Type B pancreatic cell (in vitro differentiated cells): ENCODE measurements at regions not wholly inside any gene's neighbourhood (a gene's known extent, or its start where the extent isn't known, plus 50 kb on each side); places are given as distances from the start of the nearest gene placed in this dataset.

ENCODE experiments used
- DNase-seq: peaks from one replicate; pipeline ENCODE4 v3.0.0; 2021; ENCODE audit warnings: mixed read lengths; ENCODE audit not compliant: unreplicated experiment; ENCODE audit errors: extremely low spot score
- H3K27ac Mint-ChIP-seq: 2 replicates; pipeline ENCODE4 v1.8.0; 2021; ENCODE audit warnings: mild to moderate bottlenecking, mixed read lengths
- H3K27me3 Mint-ChIP-seq: 2 replicates; pipeline ENCODE4 v1.8.0; 2021; ENCODE audit warnings: mixed read lengths
- H3K36me3 Mint-ChIP-seq: 2 replicates; pipeline ENCODE4 v1.8.0; 2021; ENCODE audit warnings: mixed read lengths
- H3K4me1 Mint-ChIP-seq: one replicate; pipeline ENCODE4 v1.8.0; 2021; ENCODE audit warnings: mixed read lengths; ENCODE audit not compliant: unreplicated experiment
- H3K4me3 Mint-ChIP-seq: 2 replicates; pipeline ENCODE4 v1.8.0; 2021; ENCODE audit warnings: mild to moderate bottlenecking, mixed read lengths
- H3K9me3 Mint-ChIP-seq: 2 replicates; pipeline ENCODE4 v1.8.0; 2021; ENCODE audit warnings: mixed read lengths
- CTCF ChIP-seq: fragments of 200-600 bp; sonication (generic); conservative IDR thresholded peaks from 2 replicates; pipeline ENCODE4 v1.5.0; 2021; ENCODE audit warnings: antibody characterized with exemption, mild to moderate bottlenecking

GRCh38 chr4:108263057-108263456 is 94.3 kb upstream of the LEF1 start:
- Mint-ChIP-seq H3K36me3 (no peaks in the 10 kb centered on the region), H3K9me3 (no peaks in the 10 kb centered on the region), H3K27me3 (peaks cover 9% of the 10 kb centered on the region), H3K4me1 (no peaks in the 10 kb centered on the region), H3K27ac (no peak overlapping the region), H3K4me3 (no peak overlapping the region)
- DNase-seq, result no peak
- no peak for TF ChIP-seq CTCF

GRCh38 chr4:108261026-108261425 is 92.3 kb upstream of the LEF1 start:
- Mint-ChIP-seq H3K27ac (no peak overlapping the region), H3K4me1 (no peaks in the 10 kb centered on the region), H3K9me3 (no peaks in the 10 kb centered on the region), H3K36me3 (no peaks in the 10 kb centered on the region), H3K27me3 (peaks cover 9% of the 10 kb centered on the region), H3K4me3 (no peak overlapping the region)
- no peak for DNase-seq
- TF ChIP-seq CTCF, result no peak

DNA sequence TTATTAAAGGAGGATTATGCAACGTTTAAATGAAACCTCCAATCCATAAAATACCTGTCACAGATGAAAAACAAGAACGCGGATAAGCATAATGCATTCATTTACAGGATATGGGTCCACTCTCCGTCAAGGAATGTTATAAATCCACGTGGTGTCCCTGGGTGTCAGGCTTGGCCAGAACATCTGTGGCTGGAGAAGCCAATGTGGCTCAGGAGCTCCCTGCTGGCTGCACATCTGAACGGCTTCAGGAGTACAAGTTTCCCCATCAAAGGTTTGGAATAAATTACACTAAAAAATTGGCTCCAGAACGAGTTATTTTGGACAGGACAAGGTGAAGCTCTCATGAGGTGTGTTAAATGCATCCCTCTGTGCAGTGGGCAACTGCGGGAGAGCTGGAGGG is 87.8 kb upstream of the LEF1 start:
- H3K9me3 Mint-ChIP-seq, result no peaks in the 10 kb centered on the region
- TF ChIP-seq CTCF, result no peak
- H3K4me3 Mint-ChIP-seq, result no peak overlapping the region
- no peaks in the 10 kb centered on the region for H3K36me3 Mint-ChIP-seq
- H3K27me3 Mint-ChIP-seq, result peaks cover 9% of the 10 kb centered on the region
- H3K4me1 Mint-ChIP-seq, result no peaks in the 10 kb centered on the region
- H3K27ac Mint-ChIP-seq, result no peak overlapping the region
- DNase-seq, result no peak

DNA sequence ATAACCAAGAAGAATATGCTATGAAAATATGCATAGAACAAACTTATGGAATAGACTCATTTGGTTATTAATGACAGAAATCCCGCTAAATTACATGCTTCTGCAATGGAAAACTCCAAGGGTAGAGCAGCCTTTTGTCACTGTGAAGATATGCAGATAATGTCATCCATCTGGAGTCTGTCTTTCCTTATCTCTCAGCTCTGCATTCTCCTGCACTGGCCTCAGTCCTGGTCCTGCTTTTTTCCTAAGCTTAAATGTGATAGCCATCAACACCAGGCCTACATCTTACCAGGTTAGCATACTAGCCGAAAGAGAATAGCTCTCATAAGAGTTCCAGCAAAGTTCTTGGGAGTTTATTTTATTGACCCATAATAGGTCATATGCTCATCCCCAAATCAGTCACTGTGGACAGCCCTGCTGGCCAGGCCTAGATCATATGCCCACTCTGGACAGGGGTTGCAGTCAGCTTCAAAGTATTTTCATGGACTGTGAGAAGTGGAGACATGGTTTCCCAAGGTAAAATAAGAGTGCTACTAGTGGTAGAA is 86.5 kb upstream of the LEF1 start:
- no peak for TF ChIP-seq CTCF
- no peaks in the 10 kb centered on the region for H3K4me1 Mint-ChIP-seq
- no peaks in the 10 kb centered on the region for H3K9me3 Mint-ChIP-seq
- H3K36me3 Mint-ChIP-seq, result no peaks in the 10 kb centered on the region
- H3K27me3 Mint-ChIP-seq, result peaks cover 5% of the 10 kb centered on the region
- no peak for DNase-seq
- H3K27ac Mint-ChIP-seq, result no peak overlapping the region
- no peak overlapping the region for H3K4me3 Mint-ChIP-seq

DNA sequence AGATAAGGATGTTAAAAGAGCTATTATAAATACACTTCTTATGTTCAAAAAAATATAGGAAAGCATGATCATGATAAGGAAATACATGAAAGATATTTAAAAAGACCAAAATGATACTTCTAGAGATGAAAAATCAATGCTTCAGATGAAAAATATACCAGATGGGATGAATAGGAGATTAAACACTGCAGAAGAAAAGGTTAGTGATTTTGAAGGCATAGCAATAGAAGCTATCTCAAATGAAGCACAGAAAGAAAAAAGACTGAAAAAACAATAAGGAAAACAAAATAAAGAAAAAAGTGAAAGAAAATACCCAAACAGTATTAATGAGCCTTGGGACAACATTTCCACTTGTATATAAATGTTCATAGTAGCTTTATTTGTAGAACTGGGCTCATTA is 80.7 kb upstream of the LEF1 start:
- H3K27me3 Mint-ChIP-seq, result no peaks in the 10 kb centered on the region
- no peak overlapping the region for H3K4me3 Mint-ChIP-seq
- TF ChIP-seq CTCF, result no peak
- DNase-seq, result no peak
- peaks cover 19% of the 10 kb centered on the region for H3K4me1 Mint-ChIP-seq
- peaks cover 11% of the 10 kb centered on the region for H3K9me3 Mint-ChIP-seq
- no peaks in the 10 kb centered on the region for H3K36me3 Mint-ChIP-seq
- no peak overlapping the region for H3K27ac Mint-ChIP-seq
